Brain microvascular endothelial cell (primary cell): ENCODE measurements at regions not wholly inside any gene's neighbourhood (a gene's known extent, or its start where the extent isn't known, plus 50 kb on each side); places are given as distances from the start of the nearest gene placed in this dataset.

ENCODE experiments used
- DNase-seq: peaks from one replicate; pipeline ENCODE4 v3.0.0-alpha.2; 2020
- H3K27ac ChIP-seq: fragments of 250-450 bp; sonication (Bioruptor Pico); 2 replicates; pipeline ENCODE4 v1.5.1; 2020; ENCODE audit warnings: mild to moderate bottlenecking, moderate library complexity
- H3K27me3 ChIP-seq: fragments of 250-450 bp; sonication (Bioruptor Pico); replicated peaks from 2 replicates; pipeline ENCODE4 v1.5.1; 2020; ENCODE audit warnings: mild to moderate bottlenecking
- H3K36me3 ChIP-seq: fragments of 250-450 bp; sonication (Bioruptor Pico); replicated peaks from 2 replicates; pipeline ENCODE4 v1.5.1; 2020; ENCODE audit warnings: mild to moderate bottlenecking
- H3K4me3 ChIP-seq: 2 replicates; pipeline ENCODE4 v1.5.1; 2011; ENCODE audit warnings: low read depth, mild to moderate bottlenecking, control low read depth, low read length, moderate library complexity
- CTCF ChIP-seq: IDR thresholded peaks from 2 replicates; pipeline ENCODE4 v1.5.1; 2011; ENCODE audit warnings: low read depth, mild to moderate bottlenecking, moderate library complexity, low read length, control low read depth, inconsistent platforms; ENCODE audit errors: missing control alignments
- in situ Hi-C: cut with HindIII; loops from 2 replicates; pipeline ENCODE4 v1.10.0; 2017; ENCODE audit warnings: low sequenced_read_pairs, low pct_ligation_motif_present

DNA sequence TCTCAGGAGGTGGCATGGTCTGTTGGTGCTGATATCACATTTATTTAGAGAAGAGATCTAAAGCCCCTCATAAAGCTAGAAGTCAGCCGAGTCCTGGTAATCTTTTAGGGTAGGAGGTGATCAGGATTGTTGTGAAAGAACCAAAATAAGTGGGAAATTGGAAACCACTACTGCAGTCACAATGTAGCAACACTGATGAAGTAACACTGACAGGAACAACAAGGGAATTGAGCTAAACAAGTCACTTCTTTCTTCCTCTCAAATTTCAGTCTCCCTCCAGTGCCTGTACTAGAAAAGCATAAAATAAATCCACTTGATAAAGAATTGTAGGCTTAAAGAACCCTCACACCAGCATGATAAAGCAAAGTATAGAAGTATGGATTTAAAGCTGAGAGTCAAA, 1509.0 kb downstream of the GRIK2 start:
- in situ Hi-C loops = no loop called here
- DNase-seq = no peak
- Histone ChIP-seq H3K36me3 (no peaks in the 10 kb centered on the region), H3K27ac (no peak overlapping the region), H3K4me3 (no peak overlapping the region), H3K27me3 (no peaks in the 10 kb centered on the region)
- TF ChIP-seq CTCF = no peak

- in situ Hi-C loops = no loop called here
- no peak for DNase-seq
- Histone ChIP-seq H3K27me3 (no peaks in the 10 kb centered on the region), H3K4me3 (no peak overlapping the region), H3K27ac (no peak overlapping the region), H3K36me3 (no peaks in the 10 kb centered on the region)
- TF ChIP-seq CTCF = no peak
Observed at GRCh38 chr6:102895683-102896082, 1502.2 kb downstream of the GRIK2 start.

DNA sequence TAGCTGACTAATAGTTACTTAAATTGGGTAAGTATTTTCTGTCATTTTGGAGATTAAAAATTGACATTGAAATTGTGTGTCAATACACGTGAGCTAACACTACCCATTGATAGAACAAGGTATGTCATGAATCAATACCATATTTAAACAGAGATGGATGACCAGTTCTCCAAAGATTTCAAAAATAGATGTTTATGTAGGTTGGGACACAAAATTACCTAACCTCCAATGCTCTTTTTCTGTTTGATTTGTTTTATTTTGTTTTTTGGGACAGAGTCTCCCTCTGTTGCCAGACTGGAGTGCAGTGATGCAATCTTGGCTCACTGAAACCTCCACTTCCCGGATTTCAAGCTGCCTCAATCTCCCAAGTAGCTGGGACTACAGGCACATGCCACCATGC, 1491.7 kb downstream of the GRIK2 start:
- in situ Hi-C loops = no loop called here
- no peak overlapping the region for H3K27ac ChIP-seq
- no peaks in the 10 kb centered on the region for H3K36me3 ChIP-seq
- H3K4me3 ChIP-seq = no peak overlapping the region
- DNase-seq = no peak
- H3K27me3 ChIP-seq = no peaks in the 10 kb centered on the region
- no peak for TF ChIP-seq CTCF

- Histone ChIP-seq H3K36me3 (no peaks in the 10 kb centered on the region), H3K27me3 (no peaks in the 10 kb centered on the region), H3K4me3 (no peak overlapping the region), H3K27ac (no peak overlapping the region)
- in situ Hi-C loops = no loop called here
- TF ChIP-seq CTCF = no peak
- no peak for DNase-seq
Observed at GRCh38 chr6:102853249-102853955, 1459.9 kb downstream of the GRIK2 start.

DNA sequence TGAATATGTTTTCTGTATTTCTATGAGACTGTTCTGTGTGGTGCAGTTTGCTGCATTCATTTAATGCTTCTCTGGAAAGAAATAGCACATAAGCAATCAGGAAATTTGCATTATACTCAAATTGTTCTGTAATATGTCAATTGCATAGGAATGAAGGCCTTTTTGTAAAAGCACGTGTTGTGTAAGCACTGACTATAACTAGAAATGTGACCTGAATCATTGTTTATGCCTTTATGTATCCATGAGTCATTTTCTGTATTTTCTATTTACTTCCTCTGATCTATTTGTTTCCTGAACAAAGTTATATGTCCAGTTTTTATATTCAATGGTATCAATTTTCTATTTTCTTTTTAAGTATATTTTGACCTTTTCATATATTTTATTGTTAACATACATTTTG, 1455.3 kb downstream of the GRIK2 start:
- in situ Hi-C loops = no loop called here
- Histone ChIP-seq H3K27me3 (no peaks in the 10 kb centered on the region), H3K27ac (no peak overlapping the region), H3K4me3 (no peak overlapping the region), H3K36me3 (no peaks in the 10 kb centered on the region)
- DNase-seq = no peak
- no peak for TF ChIP-seq CTCF

DNA sequence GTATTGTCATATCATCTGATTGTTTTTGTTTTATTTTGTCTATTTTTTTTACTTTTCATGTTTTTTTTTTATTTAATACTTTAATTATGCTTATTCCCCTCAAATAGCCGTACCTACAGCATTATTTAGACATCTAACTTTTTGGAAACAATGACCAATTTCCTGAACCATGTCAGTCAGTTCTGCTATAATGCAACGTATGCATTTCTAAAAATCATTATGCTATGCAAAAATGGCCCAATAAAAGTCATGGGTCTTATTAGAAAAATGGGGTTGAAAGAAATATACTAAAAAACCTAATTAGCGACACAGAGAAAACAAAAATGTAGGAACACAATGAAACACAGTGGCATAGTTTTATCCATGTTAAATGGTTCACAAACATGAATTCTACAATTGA, 1454.7 kb downstream of the GRIK2 start:
- no peaks in the 10 kb centered on the region for H3K27me3 ChIP-seq
- in situ Hi-C loops = no loop called here
- no peak for DNase-seq
- no peak for TF ChIP-seq CTCF
- no peak overlapping the region for H3K27ac ChIP-seq
- no peak overlapping the region for H3K4me3 ChIP-seq
- H3K36me3 ChIP-seq = no peaks in the 10 kb centered on the region
